NT2/D1 (cell line): ENCODE measurements at regions not wholly inside any gene's neighbourhood (a gene's known extent, or its start where the extent isn't known, plus 50 kb on each side); places are given as distances from the start of the nearest gene placed in this dataset.

Source experiments
- DNase-seq: peaks from one replicate; pipeline ENCODE4 v3.0.0-alpha.2; 2011; ENCODE audit warnings: low read depth, low spot score
- H3K27me3 ChIP-seq: 2 replicates; pipeline ENCODE4 v1.6.0; 2011; ENCODE audit warnings: mild to moderate bottlenecking; ENCODE audit not compliant: insufficient read length, insufficient read depth
- H3K36me3 ChIP-seq: 2 replicates; pipeline ENCODE4 v1.6.1; 2011; ENCODE audit warnings: mild to moderate bottlenecking, low read length, mixed read lengths; ENCODE audit not compliant: insufficient read depth, insufficient read length
- H3K4me1 ChIP-seq: 2 replicates; pipeline ENCODE4 v1.5.1; 2011; ENCODE audit not compliant: insufficient read depth, insufficient read length
- H3K4me3 ChIP-seq: 2 replicates; pipeline ENCODE4 v1.5.1; 2011; ENCODE audit warnings: low read depth; ENCODE audit not compliant: insufficient read length
- H3K9ac ChIP-seq: 2 replicates; pipeline ENCODE4 v1.6.0; 2011; ENCODE audit warnings: low read depth; ENCODE audit not compliant: insufficient read length
- H3K9me3 ChIP-seq: 2 replicates; pipeline ENCODE4 v1.5.1; 2011; ENCODE audit warnings: mild to moderate bottlenecking, low read length; ENCODE audit not compliant: insufficient read depth
- SUZ12 ChIP-seq: IDR thresholded peaks from 2 replicates; pipeline ENCODE4 v1.6.1; 2011; ENCODE audit not compliant: insufficient read length, insufficient read depth; ENCODE audit errors: extremely low read depth
- YY1 ChIP-seq: IDR thresholded peaks from 2 replicates; pipeline ENCODE4 v1.6.1; 2011; ENCODE audit not compliant: insufficient read length, insufficient read depth
- ZNF274 ChIP-seq: IDR thresholded peaks from 2 replicates; pipeline ENCODE4 v1.6.1; 2011; ENCODE audit warnings: mild to moderate bottlenecking, low read depth, low read length

DNA sequence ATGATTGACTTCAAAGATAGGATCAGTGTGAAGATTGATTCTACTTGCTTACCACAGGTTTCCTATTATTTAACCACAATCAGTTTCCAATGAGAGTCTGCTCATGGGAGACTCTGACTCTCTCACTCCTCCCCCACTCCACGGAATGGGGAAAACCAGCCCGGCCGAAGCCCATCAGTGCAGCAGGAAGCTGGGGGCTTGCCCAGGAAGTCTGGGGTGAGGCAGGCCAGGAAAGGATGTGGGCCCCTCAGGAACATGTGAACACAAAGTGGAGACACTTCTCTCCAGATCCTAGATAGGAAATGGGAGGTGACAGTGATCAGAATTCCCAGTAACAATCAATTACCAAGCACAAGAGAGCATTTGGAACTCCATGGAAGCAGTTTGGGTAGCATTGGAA lies 144.2 kb downstream of the TTLL2 start:
- Histone ChIP-seq H3K9ac (no peak overlapping the region), H3K4me3 (no peak overlapping the region), H3K9me3 (no peaks in the 10 kb centered on the region), H3K36me3 (no peaks in the 10 kb centered on the region), H3K27me3 (no peaks in the 10 kb centered on the region), H3K4me1 (peaks cover 5% of the 10 kb centered on the region)
- DNase-seq = no peak
- no peak for TF ChIP-seq ZNF274
- TF ChIP-seq YY1 = no peak
- TF ChIP-seq SUZ12 = no peak

DNA sequence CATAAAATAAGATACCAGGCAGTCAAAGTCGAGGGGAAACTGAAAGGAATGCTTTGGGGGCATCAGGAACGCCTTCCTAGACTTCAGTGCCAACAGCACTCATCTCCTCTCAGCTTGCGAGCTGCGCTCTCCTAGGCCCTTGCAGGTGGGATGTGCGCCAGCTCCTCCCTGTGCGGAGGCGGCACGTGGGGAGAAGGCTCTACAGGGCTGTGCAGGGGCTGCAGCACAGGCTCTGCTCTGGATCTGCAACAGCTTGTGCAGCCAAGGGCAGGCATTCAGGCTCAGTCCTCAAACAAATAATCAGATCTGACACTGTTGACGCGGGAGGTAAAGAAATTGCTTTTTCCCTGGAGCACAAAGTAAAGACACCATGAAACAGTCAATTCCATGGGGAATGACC lies 144.8 kb downstream of the TTLL2 start:
- no peaks in the 10 kb centered on the region for H3K9me3 ChIP-seq
- no peak for DNase-seq
- H3K27me3 ChIP-seq = no peaks in the 10 kb centered on the region
- TF ChIP-seq ZNF274 (no peak), YY1 (no peak), SUZ12 (no peak)
- H3K9ac ChIP-seq = no peak overlapping the region
- no peak overlapping the region for H3K4me3 ChIP-seq
- no peaks in the 10 kb centered on the region for H3K36me3 ChIP-seq
- peaks cover 9% of the 10 kb centered on the region for H3K4me1 ChIP-seq

DNA sequence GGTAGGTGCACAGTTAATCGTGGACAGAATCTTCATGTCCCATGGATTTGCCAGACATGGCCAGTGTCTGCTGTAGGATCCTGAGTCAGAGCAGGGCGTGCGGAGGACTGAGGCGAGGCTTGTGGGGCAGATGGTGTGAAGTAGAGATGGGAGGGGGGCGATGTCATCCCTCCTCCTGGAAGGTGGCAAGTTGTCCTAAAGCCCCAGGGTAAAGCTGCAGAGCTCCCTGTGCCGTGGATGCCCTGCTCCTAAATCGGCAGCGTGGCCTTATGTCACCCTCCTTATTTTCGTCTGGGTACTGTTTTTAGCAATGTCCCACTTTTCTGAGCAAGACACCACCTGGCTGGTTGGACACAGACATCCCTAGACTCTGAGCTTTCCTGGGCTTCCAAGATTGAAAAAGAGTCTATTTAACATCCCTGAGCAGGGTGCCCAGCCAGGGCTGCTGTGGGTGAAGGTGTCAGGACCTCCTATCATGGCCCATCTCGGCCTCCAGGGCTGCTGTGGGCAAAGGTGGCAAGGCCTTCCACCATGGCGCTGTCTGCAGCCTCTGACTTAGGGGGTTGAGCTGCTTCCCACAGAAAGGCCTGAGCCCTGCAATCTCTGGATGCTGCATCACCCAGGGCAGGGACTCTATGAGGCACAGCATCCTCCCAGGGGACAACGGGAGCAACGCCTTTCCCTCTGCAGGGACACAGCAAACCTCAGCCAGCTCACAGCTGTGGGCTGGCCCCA lies 145.4 kb downstream of the TTLL2 start:
- no peak for TF ChIP-seq YY1
- TF ChIP-seq ZNF274 = no peak
- no peak for TF ChIP-seq SUZ12
- Histone ChIP-seq H3K27me3 (no peaks in the 10 kb centered on the region), H3K4me1 (peaks cover 11% of the 10 kb centered on the region), H3K4me3 (no peak overlapping the region), H3K36me3 (no peaks in the 10 kb centered on the region), H3K9me3 (no peaks in the 10 kb centered on the region), H3K9ac (no peak overlapping the region)
- no peak for DNase-seq

DNA sequence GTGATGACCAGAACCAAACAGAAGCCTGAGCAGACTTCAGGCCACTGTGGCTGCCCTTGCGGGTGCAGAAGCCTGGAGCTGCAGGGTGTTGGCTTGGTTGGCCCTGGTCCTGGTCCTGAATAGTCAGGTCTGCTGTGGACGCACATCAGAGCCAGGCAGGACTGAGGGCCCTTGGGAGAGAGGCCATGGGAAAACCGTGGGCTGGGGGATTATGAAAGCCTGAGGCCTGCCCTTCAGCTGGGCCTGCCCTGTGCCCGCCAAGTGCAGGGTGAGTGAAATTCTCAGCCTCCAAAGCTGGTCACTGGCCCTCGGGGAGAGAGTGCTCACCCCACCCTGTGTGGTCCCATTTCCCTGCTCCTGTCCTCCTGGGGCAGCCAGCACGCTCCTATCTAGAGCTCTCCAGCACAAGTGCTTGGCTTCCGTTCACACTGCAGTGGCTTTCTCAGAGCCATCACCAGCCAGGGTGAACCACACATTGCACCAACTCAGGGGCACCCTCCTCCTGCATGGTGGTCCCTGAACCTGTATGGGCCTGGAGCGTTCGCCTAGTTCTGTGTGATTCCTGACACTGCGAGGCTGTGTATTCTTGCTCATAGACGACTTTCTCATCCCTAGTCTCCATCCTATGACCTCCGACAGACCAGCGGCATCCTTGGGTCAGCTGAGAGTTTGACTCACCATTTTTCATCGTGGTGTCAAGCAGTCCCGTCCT lies 146.1 kb downstream of the TTLL2 start:
- Histone ChIP-seq H3K9me3 (no peaks in the 10 kb centered on the region), H3K9ac (no peak overlapping the region), H3K36me3 (no peaks in the 10 kb centered on the region), H3K27me3 (no peaks in the 10 kb centered on the region), H3K4me1 (peaks cover 11% of the 10 kb centered on the region), H3K4me3 (no peak overlapping the region)
- TF ChIP-seq ZNF274 (no peak), SUZ12 (no peak), YY1 (no peak)
- DNase-seq = no peak

DNA sequence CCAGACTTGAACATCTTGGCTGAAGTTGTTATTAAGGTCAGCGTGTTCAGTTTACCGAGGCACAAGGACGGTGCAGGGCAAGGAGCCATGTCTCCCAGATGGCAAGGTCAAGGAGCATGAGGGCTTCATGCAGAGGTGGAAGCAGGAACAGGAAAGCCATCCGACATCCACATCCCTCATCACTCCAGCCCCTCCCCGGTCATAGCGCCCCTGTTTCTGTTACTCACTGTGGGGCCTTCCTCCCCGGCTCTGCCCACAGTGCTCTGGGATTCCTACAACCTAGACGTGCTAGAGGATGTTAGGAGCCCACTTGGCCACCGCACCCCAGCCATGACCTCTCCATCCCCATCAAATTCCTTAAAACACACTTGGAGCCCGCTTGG lies 146.7 kb downstream of the TTLL2 start:
- Histone ChIP-seq H3K9ac (no peak overlapping the region), H3K36me3 (no peaks in the 10 kb centered on the region), H3K9me3 (no peaks in the 10 kb centered on the region), H3K4me1 (peaks cover 11% of the 10 kb centered on the region), H3K4me3 (no peak overlapping the region), H3K27me3 (no peaks in the 10 kb centered on the region)
- no peak for TF ChIP-seq SUZ12
- TF ChIP-seq ZNF274 = no peak
- TF ChIP-seq YY1 = no peak
- DNase-seq = no peak

DNA sequence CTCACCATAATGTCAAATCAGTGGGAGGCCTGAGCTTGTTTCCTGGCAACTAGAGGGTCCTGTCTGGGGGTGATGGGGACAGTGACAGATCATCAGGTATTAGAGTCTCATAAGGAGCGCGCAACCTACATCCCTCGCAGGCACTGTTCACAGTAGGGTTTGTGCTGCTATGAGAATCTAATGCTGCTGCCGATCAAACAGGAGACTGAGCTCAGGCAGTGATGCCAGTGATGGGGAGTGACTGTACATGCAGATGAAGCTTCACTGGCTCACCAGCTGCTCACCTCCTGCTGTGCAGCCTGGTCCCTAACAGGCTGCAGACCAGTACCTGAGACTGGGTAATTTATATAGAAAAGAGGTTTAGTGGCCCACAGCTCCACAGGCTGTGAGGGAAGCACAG lies 147.3 kb downstream of the TTLL2 start:
- Histone ChIP-seq H3K36me3 (no peaks in the 10 kb centered on the region), H3K27me3 (no peaks in the 10 kb centered on the region), H3K4me3 (no peak overlapping the region), H3K9me3 (no peaks in the 10 kb centered on the region), H3K9ac (no peak overlapping the region), H3K4me1 (peaks cover 11% of the 10 kb centered on the region)
- no peak for DNase-seq
- TF ChIP-seq SUZ12 (no peak), ZNF274 (no peak), YY1 (no peak)

DNA sequence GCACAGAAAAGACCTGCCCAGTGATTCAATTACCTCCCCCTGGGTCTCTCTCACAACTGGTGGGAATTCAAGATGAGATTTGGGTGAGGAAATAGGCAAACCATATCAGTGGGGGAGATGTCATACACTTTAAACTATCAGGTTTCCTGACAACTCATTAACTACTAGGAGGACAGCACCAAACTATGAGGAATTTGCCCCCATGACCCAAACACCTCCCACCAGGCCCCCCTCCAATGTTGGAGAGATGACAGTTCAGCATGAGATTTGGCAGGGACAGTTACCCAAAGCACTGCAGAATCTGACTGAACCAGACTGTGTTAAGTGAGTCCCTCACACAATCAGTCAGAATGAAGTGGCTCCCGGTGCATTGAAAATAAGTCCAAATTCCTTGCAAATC lies 148.0 kb downstream of the TTLL2 start:
- Histone ChIP-seq H3K4me1 (peaks cover 11% of the 10 kb centered on the region), H3K4me3 (no peak overlapping the region), H3K27me3 (no peaks in the 10 kb centered on the region), H3K9ac (no peak overlapping the region), H3K9me3 (no peaks in the 10 kb centered on the region), H3K36me3 (no peaks in the 10 kb centered on the region)
- no peak for TF ChIP-seq YY1
- no peak for TF ChIP-seq SUZ12
- TF ChIP-seq ZNF274 = no peak
- no peak for DNase-seq
